ENCODE measurements at regions not wholly inside any gene's neighbourhood (a gene's known extent, or its start where the extent isn't known, plus 50 kb on each side); places are given as distances from the start of the nearest gene placed in this dataset.

DNA sequence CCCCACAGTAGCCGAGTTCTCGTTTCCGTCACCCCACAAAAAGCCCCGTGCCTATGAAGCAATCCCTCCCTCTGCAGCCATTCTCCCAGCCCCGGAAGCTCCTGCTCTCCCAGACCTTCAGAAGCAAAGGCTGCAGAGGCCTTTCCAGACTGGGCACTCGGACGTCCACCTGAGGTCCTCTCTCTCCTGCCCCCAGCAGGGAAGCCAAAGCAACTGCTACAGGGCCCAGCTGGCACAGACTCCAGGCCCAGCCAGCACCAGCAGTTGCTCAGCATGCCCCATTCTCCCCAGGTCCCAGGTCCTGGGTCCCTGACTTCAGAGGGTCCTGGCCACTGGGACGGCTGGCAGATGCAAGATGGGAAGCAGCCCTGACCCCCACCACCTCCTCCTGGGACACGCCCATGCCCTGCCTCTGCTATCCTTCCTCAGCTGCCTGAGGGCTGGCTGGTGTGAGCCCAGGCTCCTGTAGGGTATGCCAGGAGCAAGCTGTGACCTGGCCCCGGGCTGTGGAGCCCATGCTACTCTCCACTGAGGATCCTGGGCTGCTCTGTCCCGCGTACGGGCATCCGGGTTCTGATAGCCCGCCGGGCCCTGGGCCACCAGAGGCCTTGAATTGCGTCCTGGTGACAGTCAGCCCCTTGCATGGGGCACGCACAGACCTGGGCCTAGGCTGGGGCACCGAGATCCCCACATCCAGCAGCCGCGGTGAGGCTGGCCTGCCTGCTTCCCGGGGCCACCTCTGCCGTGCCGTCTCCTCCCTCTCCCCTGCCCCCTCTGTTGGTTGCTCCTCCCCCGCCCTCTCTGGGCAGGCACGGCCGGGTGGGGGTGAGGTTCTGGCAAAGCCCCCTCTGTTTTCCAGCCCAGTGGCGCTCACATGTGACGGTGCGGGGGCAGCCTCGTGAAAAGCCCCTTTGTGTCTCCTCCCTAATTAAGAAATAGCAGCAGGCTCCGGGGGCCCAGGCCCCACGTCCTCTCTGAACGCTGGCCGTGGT lies 1310.3 kb downstream of the BRD1 start:
- DNase-seq, result no peak

DNA sequence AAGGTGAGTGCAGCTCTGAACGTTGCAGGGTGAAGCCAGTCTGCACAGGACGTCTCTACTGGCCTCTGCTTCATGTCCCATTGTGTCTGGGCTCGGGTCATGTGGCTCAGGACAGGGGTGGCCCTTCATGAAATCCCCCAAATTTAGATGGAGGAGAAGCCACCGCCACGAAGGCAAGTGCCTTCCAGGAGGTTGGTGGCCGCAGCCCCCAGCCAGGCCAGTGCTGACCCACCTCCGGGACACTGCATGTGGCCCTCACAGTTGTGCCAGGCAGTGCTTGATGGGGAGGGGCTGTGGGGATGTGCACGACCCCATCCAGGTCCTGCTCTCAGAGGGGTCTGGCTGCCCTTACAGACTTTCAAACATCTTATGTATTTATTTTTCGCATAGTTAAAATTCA lies 1311.1 kb downstream of the BRD1 start:
- no peak for DNase-seq

DNA sequence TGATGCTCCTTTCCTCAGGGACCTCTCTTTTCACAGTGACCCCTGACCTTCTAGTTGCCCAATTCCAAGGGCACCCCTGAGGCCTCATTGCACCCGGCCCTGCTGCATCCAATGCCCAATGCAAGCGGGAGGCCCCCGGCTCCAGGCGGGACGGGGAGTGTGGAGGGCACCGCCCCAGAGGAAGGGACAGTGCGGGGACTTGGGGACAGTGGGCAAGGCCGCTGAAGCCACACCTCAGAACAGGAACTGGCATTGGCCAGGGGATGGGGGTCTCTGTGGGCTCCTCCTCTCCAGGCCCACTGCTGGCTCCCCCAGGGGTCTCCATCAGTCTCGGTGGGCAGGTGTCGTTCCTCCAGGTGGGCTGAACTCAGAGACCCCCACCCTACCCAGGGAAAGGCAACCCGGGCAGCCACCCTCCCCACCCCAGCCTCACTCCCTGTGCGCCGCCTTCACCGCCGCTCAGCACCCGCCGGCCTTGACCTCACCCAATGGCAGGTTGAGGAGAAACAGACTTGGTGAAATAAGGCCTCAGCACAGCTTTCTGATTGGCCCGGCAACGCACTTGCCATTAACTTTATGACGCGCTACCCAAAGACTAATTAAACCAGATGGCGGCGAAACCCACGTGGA lies 1312.0 kb downstream of the BRD1 start:
- no peak for DNase-seq

DNA sequence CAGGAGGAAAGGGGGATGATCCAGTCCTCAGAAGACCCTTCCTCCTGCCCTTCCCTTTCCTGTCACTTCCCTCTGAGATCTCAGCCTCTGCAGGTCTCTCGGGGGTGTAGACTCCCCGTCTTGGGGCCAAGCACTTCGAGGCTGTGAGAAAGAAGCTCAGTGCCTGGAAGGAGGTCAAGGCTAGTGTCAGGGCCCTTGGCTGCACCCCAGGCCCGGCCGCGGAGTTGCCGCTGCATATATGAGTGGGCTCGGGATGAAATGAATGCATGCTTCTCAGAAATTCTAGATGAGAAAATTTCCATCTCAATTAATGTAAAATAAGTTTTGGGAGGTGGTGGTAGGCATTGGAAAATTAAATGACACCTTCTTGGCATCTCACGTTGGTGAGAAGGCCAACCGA lies 1313.7 kb downstream of the BRD1 start:
- DNase-seq, result no peak

DNA sequence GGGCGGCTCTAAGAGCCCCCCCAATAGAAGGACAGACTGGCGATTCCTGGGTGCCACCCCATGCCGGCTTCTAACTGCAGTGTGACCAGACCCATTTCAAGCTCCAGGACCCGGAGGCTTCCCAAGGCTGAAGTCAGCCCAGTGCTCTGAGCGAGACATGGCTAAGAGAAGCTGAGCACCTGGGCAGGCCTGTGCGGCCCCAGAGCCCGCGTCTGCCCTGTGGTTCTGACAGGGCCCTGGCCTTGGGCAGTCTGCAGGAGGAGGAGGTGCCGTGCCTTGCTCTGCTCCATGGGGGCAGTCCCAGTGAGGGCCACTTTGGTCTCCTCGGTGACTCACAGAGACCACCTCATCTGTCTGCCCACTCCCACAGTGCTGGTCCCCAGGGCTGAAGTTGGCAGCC lies 1314.2 kb downstream of the BRD1 start:
- no peak for DNase-seq

DNA sequence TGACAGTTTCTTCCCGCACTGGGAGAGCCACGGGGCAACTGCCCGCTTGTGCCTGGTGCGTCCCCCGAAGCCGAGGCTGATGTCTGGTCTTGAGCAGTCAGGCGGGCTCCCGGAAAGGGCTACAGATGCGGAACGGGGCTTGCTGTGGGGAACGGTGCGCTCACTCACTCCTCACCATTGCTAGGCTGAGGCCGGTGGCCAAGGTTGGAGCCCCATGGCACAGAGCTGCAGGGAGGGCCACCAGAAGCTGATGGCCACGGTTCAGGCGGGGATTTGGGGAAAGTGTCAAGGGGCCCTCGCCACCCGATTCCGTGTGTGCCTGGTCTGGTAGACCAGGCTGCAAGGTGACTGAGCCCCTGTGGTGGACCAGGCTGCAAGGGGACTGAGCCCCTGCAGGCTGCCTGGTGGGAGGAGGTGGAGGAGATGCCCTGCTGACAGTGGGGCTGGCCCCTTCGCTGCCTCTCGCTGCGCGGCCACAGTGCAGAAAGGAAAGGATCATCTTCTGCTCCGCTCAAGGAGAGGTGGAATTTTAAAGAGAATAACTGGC lies 1315.8 kb downstream of the BRD1 start:
- DNase-seq, result no peak

DNA sequence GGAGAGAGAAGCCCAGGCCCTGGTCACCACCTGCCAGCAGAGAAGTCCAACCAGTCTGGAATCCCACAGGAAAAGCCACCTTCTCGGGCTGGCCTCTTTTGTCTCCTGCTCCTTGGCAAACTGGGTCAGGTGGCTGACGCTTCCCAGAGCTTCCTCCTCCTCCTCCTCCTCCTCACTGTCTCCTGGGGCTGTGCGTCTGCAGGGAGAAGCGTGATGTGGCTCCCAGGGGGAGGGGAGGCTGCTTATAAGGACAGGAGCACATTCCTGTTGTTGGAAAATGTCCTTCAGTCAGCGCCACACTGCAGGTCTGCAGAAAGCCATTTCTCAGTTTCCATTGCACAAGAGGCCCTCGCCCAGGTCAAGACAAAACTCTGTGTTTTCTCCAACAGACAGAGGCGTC lies 1316.5 kb downstream of the BRD1 start:
- no peak for DNase-seq

DNA sequence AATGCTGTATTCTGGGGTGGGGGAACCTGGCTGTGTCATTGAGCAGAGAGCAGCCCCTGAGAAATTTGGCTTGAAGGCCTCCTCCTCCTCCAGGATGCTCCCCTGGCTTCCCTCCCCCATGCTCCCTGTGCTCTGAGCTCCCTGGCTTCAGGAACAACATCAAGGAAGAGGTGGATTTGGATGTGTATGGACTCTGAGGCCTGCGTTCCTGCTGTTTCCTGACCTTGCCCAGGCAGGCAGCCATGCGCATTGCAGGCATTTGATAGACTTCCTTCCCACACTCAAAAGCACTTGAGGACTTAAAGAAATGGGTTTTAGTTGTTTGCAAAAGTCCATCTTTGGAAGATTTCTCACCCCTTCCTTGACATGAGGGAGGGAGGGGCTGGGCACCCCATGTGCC lies 1317.1 kb downstream of the BRD1 start:
- DNase-seq, result no peak

DNA sequence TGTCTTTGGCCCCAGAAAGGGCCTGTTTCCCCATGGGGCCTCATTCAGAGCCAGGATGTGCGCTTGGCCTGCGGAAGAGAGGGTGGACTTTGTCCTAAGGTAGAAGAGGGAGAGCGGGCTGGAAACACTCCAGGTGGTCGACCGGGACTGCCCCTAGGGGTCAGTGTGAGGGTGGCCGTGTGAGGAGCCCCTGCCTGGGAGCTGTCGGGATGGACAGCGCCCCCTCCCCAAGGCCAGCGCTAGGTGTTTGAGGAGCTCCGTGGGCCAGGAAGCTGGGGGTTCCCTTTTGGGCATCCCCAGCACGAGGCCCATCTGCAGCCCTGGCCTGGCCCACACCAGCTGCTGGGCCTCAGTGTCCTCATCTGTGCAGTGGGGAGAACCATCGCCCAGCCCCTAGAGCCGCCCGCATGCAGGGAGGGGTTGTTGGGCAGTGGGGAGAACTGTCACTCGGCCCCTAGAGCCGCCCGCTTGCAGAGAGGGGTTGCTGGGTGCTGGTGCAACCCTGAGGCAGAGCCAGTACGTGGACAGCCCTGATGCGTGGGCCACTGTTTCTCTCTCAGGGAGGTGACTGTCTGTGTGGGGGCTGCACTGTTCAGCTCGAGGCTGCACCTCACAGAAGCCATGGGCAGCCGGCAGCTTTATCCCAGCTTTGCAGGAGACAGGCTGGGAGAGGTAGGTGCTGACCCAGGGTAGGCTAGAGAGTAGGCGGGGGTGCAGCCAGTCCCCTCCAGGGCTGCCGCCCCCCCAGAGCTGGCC lies 1319.9 kb downstream of the BRD1 start:
- DNase-seq, result no peak

DNA sequence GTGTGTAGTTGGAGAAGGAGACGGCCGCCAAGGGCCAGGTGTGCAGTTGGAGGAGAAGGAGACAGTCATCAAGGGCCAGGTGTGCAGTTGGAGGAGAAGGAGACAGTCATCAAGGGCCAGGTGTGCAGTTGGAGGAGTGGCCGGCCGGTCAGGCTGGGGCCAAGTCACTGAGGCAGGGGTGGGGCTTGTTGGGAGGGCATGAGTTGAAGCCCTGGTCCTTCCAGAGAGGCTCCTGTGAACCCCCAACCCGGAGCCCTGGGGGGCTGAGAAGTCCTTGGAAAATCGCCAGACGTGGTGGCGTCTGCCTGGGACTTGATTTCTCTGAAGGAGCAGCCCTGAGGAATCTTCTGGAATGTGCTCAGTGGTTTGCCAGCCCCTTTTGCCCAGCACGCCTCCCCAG lies 1320.5 kb downstream of the BRD1 start:
- no peak for DNase-seq

DNA sequence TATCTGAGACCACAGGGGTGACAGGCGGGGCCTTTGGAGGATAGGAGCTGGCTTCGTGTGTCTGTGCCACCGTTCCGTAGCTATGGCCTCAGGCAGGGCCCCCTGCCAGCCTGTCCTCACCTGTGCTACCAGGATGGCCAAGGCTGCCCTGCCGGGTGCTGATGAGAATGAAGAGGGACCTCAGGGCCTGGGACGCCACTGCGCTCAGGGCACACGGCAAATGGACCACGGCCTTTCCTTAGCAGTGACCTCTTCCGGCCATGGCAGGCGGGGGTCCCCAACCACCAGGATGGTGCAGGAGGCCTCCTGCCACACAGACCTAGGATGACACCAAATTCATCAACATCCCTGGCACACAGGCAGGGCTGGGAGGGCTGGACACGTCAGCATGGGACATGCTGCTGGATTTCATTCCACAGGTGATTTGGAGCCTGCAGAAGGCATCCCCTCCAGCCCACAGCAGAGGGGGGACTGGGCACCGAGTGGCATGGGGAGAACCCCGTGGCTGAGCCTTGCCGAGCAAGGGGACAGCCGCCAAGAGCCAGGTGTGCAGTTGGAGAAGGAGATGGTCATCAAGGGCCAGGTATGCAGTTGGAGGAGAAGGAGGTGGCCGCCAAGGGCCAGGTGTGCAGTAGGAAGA lies 1321.0 kb downstream of the BRD1 start:
- no peak for DNase-seq

DNA sequence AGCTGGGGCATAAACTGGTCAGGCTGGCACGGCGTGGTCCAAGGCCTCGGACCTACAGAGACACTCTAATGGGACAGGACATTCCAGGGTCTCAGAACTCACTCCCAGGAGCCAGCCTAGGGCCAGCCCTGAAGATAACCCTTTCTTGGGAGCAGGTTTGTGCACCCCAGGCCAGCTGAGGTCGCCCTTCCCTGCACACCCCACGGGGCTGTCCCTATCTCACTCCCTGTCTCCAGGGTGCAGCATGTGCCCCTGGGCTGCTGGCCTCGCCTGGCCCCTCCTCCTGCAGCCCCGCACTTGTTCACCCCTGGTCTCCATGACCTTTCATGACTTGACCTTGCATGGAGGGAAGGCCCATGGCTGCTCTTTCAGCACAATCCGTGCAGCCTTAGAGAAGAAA lies 1321.8 kb downstream of the BRD1 start:
- DNase-seq, result no peak

DNA sequence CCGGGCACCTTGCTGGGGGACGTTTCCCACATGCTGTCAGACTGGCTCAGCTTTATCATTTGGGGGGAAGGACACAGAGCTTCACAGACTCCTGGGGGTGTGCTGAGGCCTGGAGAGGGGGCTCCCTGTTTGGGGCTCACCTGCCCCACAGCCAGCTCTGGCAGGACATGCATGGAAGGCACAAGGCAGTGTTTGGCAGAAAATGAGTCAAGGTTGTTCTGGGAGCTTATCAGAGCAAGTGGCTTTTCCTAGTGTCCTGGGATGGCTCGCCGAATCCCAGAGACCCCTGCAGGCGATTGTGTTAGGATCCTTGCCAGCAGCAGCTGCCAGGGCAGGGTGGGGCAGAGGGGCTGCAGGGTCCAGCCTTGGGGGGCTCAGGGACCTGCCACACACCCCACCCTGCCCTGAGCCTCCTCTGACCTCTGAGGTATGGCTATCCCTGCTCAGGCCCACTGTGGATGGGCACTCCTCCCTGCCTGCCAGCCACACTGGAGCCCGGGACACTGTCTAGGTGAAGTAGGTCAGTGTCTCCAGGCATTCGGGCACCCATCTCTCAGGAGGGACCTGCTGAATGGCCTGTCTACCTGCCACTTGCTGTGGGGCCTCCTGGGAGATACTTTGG lies 1323.0 kb downstream of the BRD1 start:
- no peak for DNase-seq

DNA sequence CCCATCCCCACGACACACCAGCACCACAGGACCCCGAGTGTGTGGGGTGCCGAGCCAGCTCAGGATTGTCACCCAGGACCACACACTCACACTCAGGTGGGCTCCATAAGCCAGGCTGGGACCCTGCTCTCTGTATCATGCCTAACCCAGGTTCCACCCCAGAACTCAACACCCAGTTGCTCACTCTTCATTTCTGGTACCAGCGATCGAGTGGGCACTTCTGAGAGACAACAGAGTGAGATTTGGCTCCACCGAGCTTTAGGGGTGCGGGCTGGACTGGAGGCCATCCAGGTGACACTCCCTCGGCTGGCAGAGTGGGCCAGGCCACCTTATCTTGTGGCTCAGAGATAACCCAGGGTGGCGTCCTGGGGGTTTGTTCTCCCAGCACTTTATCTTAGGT lies 1323.8 kb downstream of the BRD1 start:
- DNase-seq, result no peak

DNA sequence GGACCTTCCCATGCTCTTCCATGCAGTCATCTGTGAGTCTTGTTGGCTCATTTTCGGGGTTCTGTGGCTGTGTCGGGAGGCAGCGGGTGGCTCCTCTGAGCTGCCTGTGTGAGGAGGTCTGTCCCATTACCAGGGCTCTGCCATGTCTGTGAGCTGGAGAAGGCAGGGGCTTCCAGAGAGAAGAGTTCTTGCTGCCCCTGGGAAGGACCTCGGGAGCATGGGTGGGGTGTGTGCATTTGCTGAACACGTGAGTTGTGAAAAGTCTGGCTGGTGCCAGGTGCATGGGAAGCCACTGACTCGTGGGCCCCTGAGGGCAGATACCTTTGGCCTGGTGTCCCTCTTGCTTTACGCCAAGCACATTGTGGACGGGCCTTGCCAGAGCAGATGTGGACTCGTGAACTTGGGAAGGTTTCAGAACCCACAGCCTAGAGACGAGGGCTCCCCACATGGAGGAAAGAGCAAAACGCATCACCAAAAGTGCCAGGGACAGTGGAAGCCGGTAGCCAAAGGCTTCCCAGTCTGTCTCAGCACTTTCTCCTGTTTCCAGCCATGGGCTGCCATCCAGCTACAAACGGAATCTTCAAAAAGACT lies 1324.5 kb downstream of the BRD1 start:
- DNase-seq, result no peak

DNA sequence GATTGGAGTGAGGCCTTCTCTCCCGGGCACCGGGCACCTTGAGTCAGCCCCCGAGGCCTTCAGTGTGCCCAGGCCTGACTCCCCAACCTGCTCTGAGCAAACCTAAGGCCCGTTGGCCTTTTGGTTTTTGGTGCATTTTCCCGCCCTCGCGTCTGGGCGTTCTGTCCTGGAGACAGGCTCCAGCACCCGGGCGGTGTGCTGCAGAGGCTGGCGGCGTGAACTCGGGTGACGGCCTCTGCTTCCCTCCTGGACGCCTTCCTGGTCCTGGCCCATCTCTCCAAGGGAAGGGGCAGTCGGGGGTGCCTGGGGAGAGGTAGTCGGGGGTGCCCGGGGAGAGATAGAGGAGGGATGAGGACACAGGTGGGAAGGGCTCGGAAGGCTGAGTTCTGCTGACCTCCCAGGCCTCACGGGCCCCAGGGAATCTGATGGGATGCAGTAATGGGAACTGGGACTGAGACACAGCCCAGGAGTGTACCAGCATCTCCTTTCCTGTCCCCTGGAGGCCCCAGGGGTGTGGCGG lies 1326.4 kb downstream of the BRD1 start:
- DNase-seq, result no peak

DNA sequence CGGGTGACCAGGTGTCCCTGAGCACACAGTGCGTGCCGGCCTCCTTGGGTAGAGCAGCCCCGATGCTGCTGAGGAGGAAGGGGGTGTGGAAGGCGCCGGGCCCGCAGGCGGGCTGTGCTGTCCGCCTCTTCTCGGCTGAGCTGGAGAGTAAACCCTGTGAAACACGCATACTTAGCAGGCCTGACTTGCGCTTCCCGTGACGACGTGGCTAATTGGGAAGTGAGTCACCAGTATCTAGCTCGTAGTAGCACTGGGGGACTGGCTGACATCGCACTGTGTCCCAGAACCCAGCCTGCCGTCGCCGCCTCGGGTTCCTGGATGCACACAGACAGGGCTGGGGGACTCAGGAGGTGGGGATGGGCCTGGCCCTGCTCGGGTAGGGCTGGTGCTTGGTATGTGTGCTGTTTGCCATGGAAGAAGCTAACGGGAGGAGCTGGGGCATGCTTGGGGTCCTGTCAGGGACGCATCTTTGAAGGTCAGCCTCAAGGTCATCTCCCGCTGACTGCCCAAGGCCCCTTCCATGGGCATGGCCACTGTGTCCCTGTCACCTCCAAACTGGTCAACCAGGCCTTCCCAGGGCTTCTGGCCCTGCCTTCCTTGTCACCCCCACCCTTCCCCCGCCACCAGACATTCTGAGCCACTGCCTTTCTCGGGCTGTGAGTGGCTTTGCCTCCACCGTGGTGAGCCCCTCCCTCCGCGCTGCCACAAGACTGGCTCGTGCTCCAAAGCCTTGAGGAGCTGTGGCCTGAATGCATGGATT lies 1327.0 kb downstream of the BRD1 start:
- no peak for DNase-seq

DNA sequence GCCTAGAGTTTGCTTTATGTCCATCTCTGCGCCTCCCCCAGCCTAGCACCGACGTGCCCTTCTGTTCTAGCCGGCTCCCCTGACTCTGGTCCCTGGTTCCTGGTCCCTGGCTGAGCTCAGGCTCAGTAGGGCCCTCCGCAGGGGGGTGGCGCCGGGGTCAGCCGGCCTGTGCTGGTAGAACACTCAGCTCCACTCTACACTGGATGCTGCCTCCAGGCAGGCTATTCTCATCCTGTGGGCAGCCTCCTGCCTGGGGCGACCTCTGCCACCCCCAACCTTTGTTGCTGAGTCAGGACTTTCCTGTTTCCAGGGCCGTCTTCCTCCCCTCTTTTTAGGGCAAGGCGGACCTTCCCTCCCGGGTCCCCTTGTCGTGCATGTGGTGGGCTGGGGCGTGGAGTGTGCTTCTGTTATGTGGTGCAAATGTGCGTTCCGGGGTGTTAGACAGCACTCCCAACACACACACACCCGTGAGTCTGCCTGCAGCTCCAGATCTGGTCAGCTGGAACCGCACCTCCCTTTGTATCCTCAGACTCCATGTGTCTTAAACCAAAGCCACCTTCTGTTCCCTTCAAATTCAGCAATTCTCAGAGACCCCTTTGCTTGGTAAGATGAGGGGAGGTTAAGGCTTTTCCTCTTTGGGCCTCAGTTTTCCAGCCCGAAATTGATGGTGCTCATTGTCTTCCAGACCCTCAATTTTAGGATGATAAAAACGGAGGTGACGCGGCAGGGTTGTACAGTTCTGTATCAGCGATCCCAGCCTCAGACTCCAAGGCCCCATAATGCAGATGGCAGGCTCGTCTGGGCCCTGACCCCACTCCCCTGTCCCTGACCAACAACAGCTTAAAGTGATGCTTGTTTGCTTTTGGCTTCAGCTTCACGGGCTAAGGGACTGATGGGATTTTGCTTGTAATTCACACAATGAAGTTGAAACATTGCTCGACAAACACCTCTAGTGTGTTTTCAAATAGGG lies 1327.9 kb downstream of the BRD1 start:
- DNase-seq, result no peak

DNA sequence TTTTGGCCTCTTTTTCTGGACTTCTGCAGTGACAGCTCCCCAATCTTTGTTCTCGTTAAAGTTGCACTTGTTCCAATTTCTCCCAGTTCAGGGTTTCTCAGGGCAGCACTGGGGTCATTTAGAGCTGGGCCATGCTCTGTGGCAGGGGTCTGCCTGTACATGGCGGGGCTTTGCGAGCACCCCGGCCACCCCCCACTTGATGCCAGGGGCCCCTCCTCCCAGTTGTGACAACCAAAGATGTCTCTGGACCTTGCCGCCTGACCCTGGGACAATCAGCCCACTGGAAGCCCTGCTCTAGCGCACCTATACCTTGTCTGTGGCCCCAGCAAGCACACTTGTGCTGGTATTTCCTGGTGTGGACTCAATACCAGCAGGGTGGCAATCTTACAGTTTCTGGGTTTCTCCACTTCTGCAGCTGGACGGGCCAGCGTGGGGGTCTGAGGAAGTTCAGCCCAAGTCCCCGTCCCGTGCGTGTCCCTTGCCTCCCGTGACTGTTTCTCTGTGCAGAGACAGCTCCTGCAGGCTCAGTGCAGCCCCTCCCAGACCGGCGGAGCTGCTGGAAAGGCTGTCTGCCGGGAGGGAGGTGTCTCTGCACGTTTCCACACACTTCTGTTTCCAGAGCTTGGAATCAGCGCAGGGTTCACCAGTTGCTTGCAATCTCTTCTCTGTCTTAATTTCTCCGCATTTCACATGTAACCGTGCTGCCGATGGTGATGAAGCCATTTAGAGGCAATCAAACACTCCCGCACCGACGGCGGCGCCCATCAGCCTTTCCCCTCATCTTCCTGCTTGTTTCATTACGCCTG lies 1328.9 kb downstream of the BRD1 start:
- DNase-seq, result no peak
